Spinal cord (tissue), 9 donors: ENCODE measurements at regions not wholly inside any gene's neighbourhood (a gene's known extent, or its start where the extent isn't known, plus 50 kb on each side); places are given as distances from the start of the nearest gene placed in this dataset.

Source experiments
- DNase-seq, 6 donors: peaks; one replicate each; pipeline versions ENCODE4 v3.0.0 to v3.0.0-alpha.2; 2013 to 2015; ENCODE audit warnings: low spot score in 6 of 6, low read depth in 4 of 6
- H3K27ac ChIP-seq: one replicate; pipeline ENCODE4 v1.5.1; 2013; ENCODE audit warnings: low read depth, low read length, control low read depth
- H3K27me3 ChIP-seq: one replicate; pipeline ENCODE4 v1.6.1; 2013; ENCODE audit warnings: low read length; ENCODE audit not compliant: control insufficient read depth, insufficient read depth
- H3K36me3 ChIP-seq: one replicate; pipeline ENCODE4 v1.6.1; 2013; ENCODE audit warnings: low read length; ENCODE audit not compliant: control insufficient read depth, insufficient read depth
- H3K4me1 ChIP-seq: one replicate; pipeline ENCODE4 v1.6.1; 2013; ENCODE audit warnings: low read length; ENCODE audit not compliant: control insufficient read depth, insufficient read depth
- H3K4me3 ChIP-seq: one replicate; pipeline ENCODE4 v1.5.1; 2013; ENCODE audit warnings: low read depth, low read length, control low read depth
- H3K9me3 ChIP-seq: one replicate; pipeline ENCODE4 v1.6.1; 2013; ENCODE audit warnings: low read length; ENCODE audit not compliant: control insufficient read depth, insufficient read depth
- WGBS: methylation state at CpG from one replicate; pipeline ENCODE4 v1.1.5; 2013; ENCODE audit warnings: missing lambda C conversion rate; ENCODE audit not compliant: insufficient coverage; 5-methylcytosine and 5-hydroxymethylcytosine counted together
- donor health status: healthy.

DNA sequence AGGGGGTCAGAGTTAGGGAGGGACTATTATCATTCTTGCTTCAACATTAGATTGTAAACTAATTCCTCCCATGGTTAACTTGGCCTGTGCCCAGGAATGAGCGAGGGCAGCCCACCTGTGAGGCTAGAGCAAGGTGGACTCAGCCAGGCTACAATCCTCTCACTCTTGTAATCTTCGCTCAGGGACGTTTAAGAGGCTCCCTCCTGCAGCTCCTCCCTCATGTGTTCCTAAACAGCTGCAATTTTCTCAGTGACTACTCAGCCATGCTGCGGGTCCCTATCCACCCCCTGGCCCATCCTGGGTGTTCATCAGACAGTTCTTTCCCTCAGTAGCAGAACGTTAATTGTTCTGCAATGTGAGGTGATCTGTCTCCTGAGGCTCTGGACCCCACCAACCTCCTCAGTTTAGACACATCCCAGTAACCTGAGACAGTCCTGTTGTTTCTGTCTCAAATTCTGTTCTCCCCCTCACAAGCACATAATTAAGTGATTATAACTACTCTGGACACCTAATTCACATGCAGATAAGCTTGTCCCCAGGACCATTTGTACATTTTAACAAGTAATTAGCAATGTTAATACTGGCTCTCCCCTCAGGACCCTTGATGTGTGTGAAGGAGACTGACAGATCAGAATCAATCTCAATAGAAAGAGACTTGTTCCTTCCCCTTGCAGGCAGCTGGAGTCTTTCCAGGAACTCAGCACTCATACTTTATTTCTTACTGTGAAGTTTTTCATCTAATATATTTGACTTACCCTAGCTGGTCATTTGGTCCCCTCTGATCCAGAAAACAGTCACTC, 337.2 kb upstream of the B3GAT1 start:
- WGBS, result 38% methylated on average over 4 of the region's 5 CpGs
- H3K9me3 ChIP-seq, result no peaks in the 10 kb centered on the region
- no peaks in the 10 kb centered on the region for H3K4me1 ChIP-seq
- no peak overlapping the region for H3K27ac ChIP-seq
- H3K36me3 ChIP-seq, result no peaks in the 10 kb centered on the region
- H3K4me3 ChIP-seq, result no peak overlapping the region
- DNase-seq, result peak in 1 of 6 donors; percentile 64
- H3K27me3 ChIP-seq, result peaks cover 2% of the 10 kb centered on the region

GRCh38 chr11:134746609-134747008, 334.6 kb upstream of the B3GAT1 start:
- H3K36me3 ChIP-seq, result no peaks in the 10 kb centered on the region
- no peaks in the 10 kb centered on the region for H3K4me1 ChIP-seq
- WGBS, result 60% methylated on average over 1 of the region's 2 CpGs
- H3K27me3 ChIP-seq, result peaks cover 2% of the 10 kb centered on the region
- H3K27ac ChIP-seq, result no peak overlapping the region
- no peak overlapping the region for H3K4me3 ChIP-seq
- H3K9me3 ChIP-seq, result no peaks in the 10 kb centered on the region
- DNase-seq, result no peak

- Histone ChIP-seq H3K4me3 (no peak overlapping the region), H3K9me3 (no peaks in the 10 kb centered on the region), H3K27me3 (peaks cover 2% of the 10 kb centered on the region), H3K4me1 (no peaks in the 10 kb centered on the region), H3K36me3 (no peaks in the 10 kb centered on the region), H3K27ac (no peak overlapping the region)
- 35% methylated on average over 3 of the region's 3 CpGs for WGBS
- DNase-seq, result peak in 1 of 6 donors; percentile 74
These were observed 333.4 kb upstream of the B3GAT1 start for GRCh38 chr11:134745456-134745855.

DNA sequence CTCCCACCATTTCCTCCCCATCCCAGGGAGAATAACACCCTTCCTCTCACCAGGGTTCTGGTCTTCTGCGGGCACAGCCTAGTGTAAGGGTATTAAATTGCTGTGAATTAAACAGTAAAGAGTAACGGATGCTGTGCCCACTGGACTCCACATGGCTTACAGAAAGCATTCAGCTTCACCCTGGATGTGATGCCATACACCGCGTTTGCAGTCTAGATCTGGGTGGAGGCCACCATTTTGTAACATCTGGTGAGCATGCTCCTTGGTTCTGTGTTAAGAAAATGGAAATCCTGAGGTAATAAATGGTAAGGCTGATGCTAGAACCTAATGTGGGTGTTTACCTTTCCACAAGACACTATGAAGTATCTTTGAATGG, 331.8 kb upstream of the B3GAT1 start:
- H3K27ac ChIP-seq, result no peak overlapping the region
- no peaks in the 10 kb centered on the region for H3K9me3 ChIP-seq
- no CpG with 5 or more reads among the region's 4 CpGs for WGBS
- DNase-seq, result no peak
- no peaks in the 10 kb centered on the region for H3K36me3 ChIP-seq
- peaks cover 2% of the 10 kb centered on the region for H3K27me3 ChIP-seq
- no peaks in the 10 kb centered on the region for H3K4me1 ChIP-seq
- no peak overlapping the region for H3K4me3 ChIP-seq

DNA sequence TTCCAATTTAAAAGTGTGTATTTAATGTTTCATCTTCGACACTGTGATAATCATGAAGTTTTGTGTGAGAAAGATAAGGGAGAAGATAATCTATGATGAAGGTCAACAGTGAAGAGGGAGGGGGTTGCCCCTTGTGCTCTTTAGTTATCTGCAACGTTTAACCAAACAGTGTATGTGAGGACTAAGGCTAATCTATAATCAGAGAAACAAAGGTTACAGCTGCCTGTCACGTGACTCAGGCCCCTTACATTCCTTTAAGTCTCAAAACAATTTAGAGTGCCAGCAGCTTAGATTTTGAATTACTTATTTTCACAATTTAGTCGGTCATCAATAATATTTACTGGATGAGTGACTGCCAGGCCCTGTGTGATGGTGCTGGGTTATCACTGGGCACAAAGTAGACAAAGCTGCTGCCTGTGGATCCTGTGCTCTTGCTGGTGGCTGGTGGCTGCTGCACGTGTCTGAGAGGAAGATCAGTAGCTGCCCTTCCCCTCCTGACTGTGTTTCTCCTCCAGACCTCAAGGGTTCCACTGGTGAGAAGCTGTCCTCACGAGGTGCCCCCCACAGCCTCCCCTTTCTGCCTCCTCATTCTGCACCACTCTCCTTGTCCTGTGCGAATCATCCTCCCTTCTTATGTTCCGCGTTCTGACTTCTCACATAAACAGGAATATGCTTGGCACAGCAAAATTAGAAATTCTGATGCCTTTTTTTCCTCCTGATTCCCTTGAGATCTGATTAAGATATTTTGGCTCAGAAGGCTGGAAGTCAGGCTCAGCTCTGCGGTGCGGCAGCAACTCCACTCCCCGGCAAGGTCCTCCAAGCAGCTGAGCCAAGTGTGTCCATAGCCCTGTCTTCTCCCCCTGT, 331.1 kb upstream of the B3GAT1 start:
- Histone ChIP-seq H3K4me3 (no peak overlapping the region), H3K27ac (no peak overlapping the region), H3K4me1 (no peaks in the 10 kb centered on the region), H3K36me3 (no peaks in the 10 kb centered on the region), H3K27me3 (peaks cover 2% of the 10 kb centered on the region), H3K9me3 (no peaks in the 10 kb centered on the region)
- 70% methylated on average over 8 of the region's 12 CpGs for WGBS
- peak in 1 of 6 donors; percentile 50 for DNase-seq

- 93% methylated on average over 2 of the region's 6 CpGs for WGBS
- H3K36me3 ChIP-seq, result no peaks in the 10 kb centered on the region
- DNase-seq, result peak in 1 of 6 donors; percentile 55
- H3K4me3 ChIP-seq, result no peak overlapping the region
- no peak overlapping the region for H3K27ac ChIP-seq
- H3K9me3 ChIP-seq, result no peaks in the 10 kb centered on the region
- peaks cover 2% of the 10 kb centered on the region for H3K27me3 ChIP-seq
- H3K4me1 ChIP-seq, result peaks cover 4% of the 10 kb centered on the region
These were observed 330.2 kb upstream of the B3GAT1 start for GRCh38 chr11:134742224-134742612.

GRCh38 chr11:134741453-134742223, 329.6 kb upstream of the B3GAT1 start:
- Histone ChIP-seq H3K27ac (no peak overlapping the region), H3K4me1 (peaks cover 4% of the 10 kb centered on the region), H3K27me3 (peaks cover 2% of the 10 kb centered on the region), H3K9me3 (no peaks in the 10 kb centered on the region), H3K36me3 (no peaks in the 10 kb centered on the region), H3K4me3 (no peak overlapping the region)
- DNase-seq, result no peak
- WGBS, result 69% methylated on average over 3 of the region's 10 CpGs

- no peak for DNase-seq
- 77% methylated on average over 7 of the region's 9 CpGs for WGBS
- Histone ChIP-seq H3K4me3 (no peak overlapping the region), H3K9me3 (no peaks in the 10 kb centered on the region), H3K36me3 (no peaks in the 10 kb centered on the region), H3K27me3 (peaks cover 2% of the 10 kb centered on the region), H3K27ac (no peak overlapping the region), H3K4me1 (peaks cover 4% of the 10 kb centered on the region)
These were observed 328.7 kb upstream of the B3GAT1 start for GRCh38 chr11:134740590-134741261.

GRCh38 chr11:134739136-134739535, 327.1 kb upstream of the B3GAT1 start:
- H3K4me1 ChIP-seq, result peaks cover 4% of the 10 kb centered on the region
- no peak for DNase-seq
- 96% methylated on average over 4 of the region's 11 CpGs for WGBS
- H3K4me3 ChIP-seq, result no peak overlapping the region
- H3K27ac ChIP-seq, result no peak overlapping the region
- no peaks in the 10 kb centered on the region for H3K36me3 ChIP-seq
- H3K9me3 ChIP-seq, result no peaks in the 10 kb centered on the region
- H3K27me3 ChIP-seq, result peaks cover under 1% of the 10 kb centered on the region
